GM19328 (cell line): ENCODE measurements at regions not wholly inside any gene's neighbourhood (a gene's known extent, or its start where the extent isn't known, plus 50 kb on each side); places are given as distances from the start of the nearest gene placed in this dataset.
A peak's percentile ranks its signal among the peaks of the same experiment; 100 is the strongest.
"Not testable (repeated sequence)": the region's sequence is repeated elsewhere in the genome, so short reads cannot be mapped to it uniquely, and the experiment has no call there.

Experiments used
- ATAC-seq: cut with Tn5 transposase; IDR thresholded peaks from one replicate; pipeline ENCODE4 v1.9.1; 2021; ENCODE audit warnings: mild to moderate bottlenecking, moderate library complexity; ENCODE audit not compliant: unreplicated experiment

- ATAC-seq, result no peak
Observed at GRCh38 chr1:178572604-178573003, 59.7 kb downstream of the TEX35 start.

GRCh38 chr1:178573330-178573729 lies 60.4 kb downstream of the TEX35 start:
- ATAC-seq, result no peak

- ATAC-seq, result no peak
Observed at GRCh38 chr1:178574345-178574744, 61.4 kb downstream of the TEX35 start.

GRCh38 chr1:178575611-178576361 lies 62.9 kb downstream of the TEX35 start:
- peak; percentile 40 for ATAC-seq

- no peak for ATAC-seq
Observed at GRCh38 chr1:178576841-178577240, 63.9 kb downstream of the TEX35 start.

- no peak for ATAC-seq
Observed at GRCh38 chr1:178577882-178578281, 65.0 kb downstream of the TEX35 start.

GRCh38 chr1:178578541-178578940 lies 65.6 kb downstream of the TEX35 start:
- no peak for ATAC-seq

GRCh38 chr1:178579095-178579494 lies 66.2 kb downstream of the TEX35 start:
- ATAC-seq, result no peak

- peak; percentile 34 for ATAC-seq
Observed at GRCh38 chr1:178579562-178579961, 66.7 kb downstream of the TEX35 start.

- ATAC-seq, result no peak
Observed at GRCh38 chr1:178580096-178580495, 67.2 kb downstream of the TEX35 start.

GRCh38 chr1:178580876-178581275 lies 68.0 kb downstream of the TEX35 start:
- peak; percentile 1 for ATAC-seq

GRCh38 chr1:178581351-178582303 lies 68.7 kb downstream of the TEX35 start:
- ATAC-seq, result peak; percentile 86

- ATAC-seq, result no peak
Observed at GRCh38 chr1:178587096-178587495, 74.2 kb downstream of the TEX35 start.

- no peak for ATAC-seq
Observed at GRCh38 chr1:178587975-178588374, 75.1 kb downstream of the TEX35 start.

GRCh38 chr1:178589042-178589441 lies 76.1 kb downstream of the TEX35 start:
- ATAC-seq, result not testable (repeated sequence)

- ATAC-seq, result not testable (repeated sequence)
Observed at GRCh38 chr1:178591811-178592210, 78.9 kb downstream of the TEX35 start.

GRCh38 chr1:178593515-178593914 lies 80.6 kb downstream of the TEX35 start:
- ATAC-seq, result no peak

GRCh38 chr1:178594133-178594532 lies 81.2 kb downstream of the TEX35 start:
- ATAC-seq, result no peak

- no peak for ATAC-seq
Observed at GRCh38 chr1:178595491-178595890, 82.6 kb downstream of the TEX35 start.

- ATAC-seq, result no peak
Observed at GRCh38 chr1:178599087-178599486, 86.2 kb downstream of the TEX35 start.

- ATAC-seq, result no peak
Observed at GRCh38 chr1:178599745-178600144, 86.8 kb downstream of the TEX35 start.

- no peak for ATAC-seq
Observed at GRCh38 chr1:178603926-178604325, 91.0 kb downstream of the TEX35 start.
